Loucy (cell line): ENCODE measurements at regions not wholly inside any gene's neighbourhood (a gene's known extent, or its start where the extent isn't known, plus 50 kb on each side); places are given as distances from the start of the nearest gene placed in this dataset.

Source experiments
- CTCF ChIP-seq: fragments of 200-600 bp; sonication (generic); conservative IDR thresholded peaks from 2 replicates; pipeline ENCODE4 v1.5.1; 2014; ENCODE audit warnings: mild to moderate bottlenecking, antibody characterized with exemption, low read length
- EZH2phosphoT487 ChIP-seq: fragments of 200-600 bp; IDR thresholded peaks from 2 replicates; pipeline ENCODE4 v1.6.1; 2018; ENCODE audit warnings: antibody characterized with exemption, mild to moderate bottlenecking, moderate library complexity, borderline replicate concordance

GRCh38 chr13:39840201-39840600 is 184.7 kb downstream of the COG6 start:
- TF ChIP-seq CTCF, result no peak
- no peak for TF ChIP-seq EZH2phosphoT487
